ENCODE measurements at regions not wholly inside any gene's neighbourhood (a gene's known extent, or its start where the extent isn't known, plus 50 kb on each side); places are given as distances from the start of the nearest gene placed in this dataset.

- Histone ChIP-seq H3K27ac (ENCODE audit: low read depth, low read length) (no peak overlapping the region), H2AFZ (ENCODE audit: low read depth, low read length, severe bottlenecking) (no peak overlapping the region), H3K9me3 (ENCODE audit: insufficient read depth, low read length) (no peaks in the 10 kb centered on the region), H3K9ac (ENCODE audit: low read length) (no peak overlapping the region), H3K4me2 (ENCODE audit: low read depth, low read length, poor library complexity, severe bottlenecking) (no peak overlapping the region), H3F3A (ENCODE audit: insufficient read depth) (no peaks in the 10 kb centered on the region), H4K20me1 (ENCODE audit: low read depth, low read length) (no peaks in the 10 kb centered on the region), H3K27me3 (ENCODE audit: low read length) (no peaks in the 10 kb centered on the region), H3K36me3 (ENCODE audit: low read length) (no peaks in the 10 kb centered on the region), H3K79me2 (ENCODE audit: insufficient read depth, low read length) (no peaks in the 10 kb centered on the region), H3K9me2 (replicated peaks; ENCODE audit: insufficient read depth, low read length) (no peaks in the 10 kb centered on the region), H3K4me3 (ENCODE audit: insufficient read depth, low read length, poor library complexity, severe bottlenecking) (no peak overlapping the region)
- TF ChIP-seq EZH2phosphoT487 (conservative IDR thresholded peaks at IDR 0.05; ENCODE audit: low read length): no peak
- TF ChIP-seq, protein P1, sequence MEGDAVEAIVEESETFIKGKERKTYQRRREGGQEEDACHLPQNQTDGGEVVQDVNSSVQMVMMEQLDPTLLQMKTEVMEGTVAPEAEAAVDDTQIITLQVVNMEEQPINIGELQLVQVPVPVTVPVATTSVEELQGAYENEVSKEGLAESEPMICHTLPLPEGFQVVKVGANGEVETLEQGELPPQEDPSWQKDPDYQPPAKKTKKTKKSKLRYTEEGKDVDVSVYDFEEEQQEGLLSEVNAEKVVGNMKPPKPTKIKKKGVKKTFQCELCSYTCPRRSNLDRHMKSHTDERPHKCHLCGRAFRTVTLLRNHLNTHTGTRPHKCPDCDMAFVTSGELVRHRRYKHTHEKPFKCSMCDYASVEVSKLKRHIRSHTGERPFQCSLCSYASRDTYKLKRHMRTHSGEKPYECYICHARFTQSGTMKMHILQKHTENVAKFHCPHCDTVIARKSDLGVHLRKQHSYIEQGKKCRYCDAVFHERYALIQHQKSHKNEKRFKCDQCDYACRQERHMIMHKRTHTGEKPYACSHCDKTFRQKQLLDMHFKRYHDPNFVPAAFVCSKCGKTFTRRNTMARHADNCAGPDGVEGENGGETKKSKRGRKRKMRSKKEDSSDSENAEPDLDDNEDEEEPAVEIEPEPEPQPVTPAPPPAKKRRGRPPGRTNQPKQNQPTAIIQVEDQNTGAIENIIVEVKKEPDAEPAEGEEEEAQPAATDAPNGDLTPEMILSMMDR (IDR thresholded peaks at IDR 0.05; ENCODE audit: insufficient read depth, low read length, poor library complexity, severe bottlenecking): no peak
These were observed 334.1 kb upstream of the CITED2 start for GRCh38 chr6:139708337-139709199.

DNA sequence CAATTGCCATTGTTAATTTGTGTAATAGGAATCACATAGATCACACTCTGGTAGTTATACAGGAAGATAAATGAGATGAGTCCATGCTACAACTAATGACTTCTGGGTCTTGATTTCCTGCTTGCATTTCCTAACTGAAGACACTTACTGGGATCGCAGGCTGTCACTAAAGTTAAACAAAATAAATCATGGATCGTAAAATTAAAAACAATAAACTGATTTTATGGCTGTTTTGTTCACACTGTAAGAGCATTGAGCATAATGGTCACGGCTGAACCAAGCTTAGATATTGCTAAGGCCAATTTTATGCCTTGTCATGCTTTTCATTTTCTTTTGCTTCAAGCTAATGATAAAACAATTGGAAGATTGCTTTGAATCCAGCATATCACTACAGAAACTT, 332.5 kb upstream of the CITED2 start:
- Histone ChIP-seq H3K4me2 (ENCODE audit: low read depth, low read length, poor library complexity, severe bottlenecking) (no peak overlapping the region), H3K9me3 (ENCODE audit: insufficient read depth, low read length) (no peaks in the 10 kb centered on the region), H3K36me3 (ENCODE audit: low read length) (no peaks in the 10 kb centered on the region), H3K9ac (ENCODE audit: low read length) (no peak overlapping the region), H3F3A (ENCODE audit: insufficient read depth) (no peaks in the 10 kb centered on the region), H3K9me2 (replicated peaks; ENCODE audit: insufficient read depth, low read length) (no peaks in the 10 kb centered on the region), H4K20me1 (ENCODE audit: low read depth, low read length) (no peaks in the 10 kb centered on the region), H3K79me2 (ENCODE audit: insufficient read depth, low read length) (no peaks in the 10 kb centered on the region), H3K4me3 (ENCODE audit: insufficient read depth, low read length, poor library complexity, severe bottlenecking) (no peak overlapping the region), H3K27ac (ENCODE audit: low read depth, low read length) (no peak overlapping the region), H3K27me3 (ENCODE audit: low read length) (no peaks in the 10 kb centered on the region), H2AFZ (ENCODE audit: low read depth, low read length, severe bottlenecking) (no peak overlapping the region)
- TF ChIP-seq EZH2phosphoT487 (conservative IDR thresholded peaks at IDR 0.05; ENCODE audit: low read length): no peak
- TF ChIP-seq, protein P1 (IDR thresholded peaks at IDR 0.05; ENCODE audit: insufficient read depth, low read length, poor library complexity, severe bottlenecking): no peak

DNA sequence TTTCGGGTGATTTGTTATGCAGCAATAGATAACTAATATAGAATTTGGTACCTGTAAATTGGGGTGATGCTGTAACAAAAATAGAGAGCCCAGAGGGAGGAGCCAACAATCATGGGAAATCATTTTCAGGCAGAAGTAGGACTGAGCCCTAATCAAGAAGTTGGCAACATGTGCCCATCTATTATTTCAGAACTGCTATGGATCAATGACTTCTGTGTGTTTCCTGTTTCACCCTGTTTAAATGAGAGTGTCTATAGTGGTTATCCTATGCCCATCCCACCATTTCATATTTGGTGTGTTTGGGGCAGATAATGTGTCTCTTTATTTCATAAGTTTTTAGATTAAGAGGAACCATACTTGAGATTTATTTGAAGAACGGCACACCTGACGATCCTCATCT, 330.8 kb upstream of the CITED2 start:
- no peak overlapping the region for H3K9ac ChIP-seq (ENCODE audit: low read length)
- TF ChIP-seq EZH2phosphoT487 (conservative IDR thresholded peaks at IDR 0.05; ENCODE audit: low read length): no peak
- TF ChIP-seq, protein P1 (IDR thresholded peaks at IDR 0.05; ENCODE audit: insufficient read depth, low read length, poor library complexity, severe bottlenecking): no peak
- no peaks in the 10 kb centered on the region for H3K9me3 ChIP-seq (ENCODE audit: insufficient read depth, low read length)
- no peaks in the 10 kb centered on the region for H4K20me1 ChIP-seq (ENCODE audit: low read depth, low read length)
- H3K27me3 ChIP-seq (ENCODE audit: low read length): no peaks in the 10 kb centered on the region
- no peaks in the 10 kb centered on the region for H3K79me2 ChIP-seq (ENCODE audit: insufficient read depth, low read length)
- no peak overlapping the region for H3K4me2 ChIP-seq (ENCODE audit: low read depth, low read length, poor library complexity, severe bottlenecking)
- H2AFZ ChIP-seq (ENCODE audit: low read depth, low read length, severe bottlenecking): no peak overlapping the region
- no peak overlapping the region for H3K4me3 ChIP-seq (ENCODE audit: insufficient read depth, low read length, poor library complexity, severe bottlenecking)
- H3F3A ChIP-seq (ENCODE audit: insufficient read depth): no peaks in the 10 kb centered on the region
- H3K36me3 ChIP-seq (ENCODE audit: low read length): no peaks in the 10 kb centered on the region
- H3K9me2 ChIP-seq (replicated peaks; ENCODE audit: insufficient read depth, low read length): no peaks in the 10 kb centered on the region
- no peak overlapping the region for H3K27ac ChIP-seq (ENCODE audit: low read depth, low read length)
